Psoas muscle (tissue), 7 donors: ENCODE measurements at regions not wholly inside any gene's neighbourhood (a gene's known extent, or its start where the extent isn't known, plus 50 kb on each side); places are given as distances from the start of the nearest gene placed in this dataset.

Experiments used
- ATAC-seq, 4 donors: fragments of 200-7000 bp; cut with Tn5 transposase; one replicate each; pipeline ENCODE4 v1.9.1; 2020; ENCODE audit warnings: moderate library complexity in 3 of 4, mild to moderate bottlenecking in 2 of 4
- DNase-seq, 2 donors: peaks; one replicate each; pipeline ENCODE4 v3.0.0-alpha.2; 2020
- H3K27ac ChIP-seq: fragments of 200-600 bp; one replicate; pipeline ENCODE4 v1.8.0; 2022
- H3K27me3 ChIP-seq, 3 donors: fragments of 200-600 bp in 1 of 3; one replicate each; pipeline versions ENCODE4 v1.6.1 to v1.8.0; 2013 to 2022; ENCODE audit warnings: low read length in 2 of 3, mild to moderate bottlenecking in 2 of 3, moderate library complexity in 1 of 3; ENCODE audit not compliant: insufficient read depth in 3 of 3
- H3K36me3 ChIP-seq, 2 donors: fragments of 200-600 bp in 1 of 2; one replicate each; pipeline versions ENCODE4 v1.6.1 to v1.8.0; 2013 to 2022; ENCODE audit warnings: low read depth in 1 of 2, mild to moderate bottlenecking in 1 of 2, moderate library complexity in 1 of 2; ENCODE audit not compliant: insufficient read depth in 1 of 2
- H3K4me1 ChIP-seq: fragments of 200-600 bp; one replicate; pipeline ENCODE4 v1.8.0; 2022
- H3K4me3 ChIP-seq: fragments of 200-600 bp; one replicate; pipeline ENCODE4 v1.8.0; 2022; ENCODE audit warnings: mild to moderate bottlenecking
- H3K9me3 ChIP-seq: fragments of 200-600 bp; one replicate; pipeline ENCODE4 v1.8.0; 2022
- WGBS, 3 donors: extraction: QIAGEN DNeasy Blood & Tissue Kit; methylation state at CpG; one replicate each; pipeline versions ENCODE4 v1.1.6 to v1.1.7; 2013; 5-methylcytosine and 5-hydroxymethylcytosine counted together
- intact Hi-C, 2 donors: fragments of 100-400 bp; cut with DNase I; formaldehyde crosslinking; loops; one replicate each; pipeline versions ENCODE4 v1.11.0 to v1.14.2; 2022
- TF ChIP-seq, protein P1 (sequence below): fragments of 200-600 bp; IDR thresholded peaks from one replicate; pipeline ENCODE4 v1.8.0; 2022; ENCODE audit warnings: antibody characterized with exemption
- donor health status: healthy with polysubstance abuse.
- donor health status: DM: no; HTN: no; CAD: no; lungs with moderate emphysema.
- donor health status: Bipolar disorder and iron deficiency.
- donor health status: healthy.
- donor health status: DM: yes; HTN: yes; CAD: no.
- donor health status: DM: no; HTN: no; CAD: no.
- donor health status: DM: yes; HTN: yes; CAD: no.

DNA sequence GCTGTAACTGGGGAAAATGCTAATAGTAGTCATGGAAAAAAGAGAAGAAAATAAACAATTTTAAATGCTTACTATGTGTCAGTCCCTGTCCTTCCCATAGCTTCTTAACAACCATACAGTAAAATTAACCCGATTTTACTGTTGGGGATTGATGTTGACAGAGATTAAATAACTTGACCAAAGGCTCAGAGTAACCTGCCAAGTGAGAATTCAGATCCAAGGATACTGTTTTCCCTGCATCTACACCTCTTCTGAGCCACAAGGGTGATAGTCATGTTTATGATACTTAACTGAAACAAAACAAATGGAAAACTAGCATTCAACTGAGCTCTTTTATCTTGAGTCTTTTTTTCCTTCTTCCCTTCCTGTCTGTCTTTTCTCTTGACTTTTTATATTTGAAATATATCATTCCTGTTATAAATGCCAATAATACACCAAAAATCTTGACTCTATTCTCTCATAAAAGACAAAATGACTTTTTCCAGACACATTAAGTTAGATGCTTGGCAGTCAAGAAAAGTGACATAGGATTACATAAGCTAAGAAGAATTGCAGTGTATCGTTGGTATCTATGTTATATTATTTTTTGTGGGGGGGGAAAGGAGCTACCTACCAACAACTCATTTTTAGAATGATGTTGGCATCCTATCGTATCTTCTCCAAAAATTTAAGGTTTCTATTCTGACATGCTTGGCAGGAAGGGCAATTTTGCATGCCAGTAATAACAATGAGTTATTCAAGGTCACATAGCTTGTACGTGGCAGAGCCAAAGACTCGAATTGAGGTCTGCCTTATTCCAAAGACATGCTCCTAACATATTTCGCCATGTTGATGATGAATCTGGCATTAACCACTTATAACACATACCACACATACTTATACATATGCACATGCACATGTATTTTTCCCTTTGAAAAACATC, 306.6 kb upstream of the KCNH8 start:
- intact Hi-C loops, result no loop called here
- ATAC-seq, result no peak

GRCh38 chr3:18840535-18841137, 307.7 kb upstream of the KCNH8 start:
- no peak for ATAC-seq
- no peak for DNase-seq
- no peaks in the 10 kb centered on the region for H3K36me3 ChIP-seq
- TF ChIP-seq, protein P1, sequence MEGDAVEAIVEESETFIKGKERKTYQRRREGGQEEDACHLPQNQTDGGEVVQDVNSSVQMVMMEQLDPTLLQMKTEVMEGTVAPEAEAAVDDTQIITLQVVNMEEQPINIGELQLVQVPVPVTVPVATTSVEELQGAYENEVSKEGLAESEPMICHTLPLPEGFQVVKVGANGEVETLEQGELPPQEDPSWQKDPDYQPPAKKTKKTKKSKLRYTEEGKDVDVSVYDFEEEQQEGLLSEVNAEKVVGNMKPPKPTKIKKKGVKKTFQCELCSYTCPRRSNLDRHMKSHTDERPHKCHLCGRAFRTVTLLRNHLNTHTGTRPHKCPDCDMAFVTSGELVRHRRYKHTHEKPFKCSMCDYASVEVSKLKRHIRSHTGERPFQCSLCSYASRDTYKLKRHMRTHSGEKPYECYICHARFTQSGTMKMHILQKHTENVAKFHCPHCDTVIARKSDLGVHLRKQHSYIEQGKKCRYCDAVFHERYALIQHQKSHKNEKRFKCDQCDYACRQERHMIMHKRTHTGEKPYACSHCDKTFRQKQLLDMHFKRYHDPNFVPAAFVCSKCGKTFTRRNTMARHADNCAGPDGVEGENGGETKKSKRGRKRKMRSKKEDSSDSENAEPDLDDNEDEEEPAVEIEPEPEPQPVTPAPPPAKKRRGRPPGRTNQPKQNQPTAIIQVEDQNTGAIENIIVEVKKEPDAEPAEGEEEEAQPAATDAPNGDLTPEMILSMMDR, result no peak
- no peaks in the 10 kb centered on the region for H3K4me1 ChIP-seq
- no peak overlapping the region for H3K4me3 ChIP-seq
- no peak overlapping the region for H3K27ac ChIP-seq
- intact Hi-C loops, result no loop called here
- no peaks in the 10 kb centered on the region for H3K9me3 ChIP-seq
- no peaks in the 10 kb centered on the region for H3K27me3 ChIP-seq
- 82 to 87% (median 84%) methylated on average over 3 of the region's 3 CpGs for WGBS, 3 donors

More for the DNA sequence above, 306.6 kb upstream of the KCNH8 start:
- DNase-seq, result no peak
- Histone ChIP-seq H3K27me3 (no peaks in the 10 kb centered on the region), H3K27ac (no peak overlapping the region), H3K4me1 (no peaks in the 10 kb centered on the region), H3K36me3 (no peaks in the 10 kb centered on the region), H3K4me3 (no peak overlapping the region), H3K9me3 (no peaks in the 10 kb centered on the region)
- WGBS, 3 donors, result 34 to 44% (median 40%) methylated on average over 6 of the region's 6 CpGs
- TF ChIP-seq, protein P1, result no peak

GRCh38 chr3:18838758-18839157, 309.6 kb upstream of the KCNH8 start:
- Histone ChIP-seq H3K9me3 (no peaks in the 10 kb centered on the region), H3K27me3 (no peaks in the 10 kb centered on the region), H3K36me3 (no peaks in the 10 kb centered on the region), H3K4me1 (no peaks in the 10 kb centered on the region), H3K27ac (no peak overlapping the region), H3K4me3 (no peak overlapping the region)
- intact Hi-C loops, result no loop called here
- TF ChIP-seq, protein P1, result no peak
- 93 to 100% (median 96%) methylated on average over 1 of the region's 1 CpG for WGBS, 3 donors
- DNase-seq (no peak), ATAC-seq (no peak)

GRCh38 chr3:18837137-18837755, 311.1 kb upstream of the KCNH8 start:
- TF ChIP-seq, protein P1, result no peak
- Histone ChIP-seq H3K4me1 (no peaks in the 10 kb centered on the region), H3K36me3 (no peaks in the 10 kb centered on the region), H3K4me3 (no peak overlapping the region), H3K27ac (no peak overlapping the region), H3K27me3 (no peaks in the 10 kb centered on the region), H3K9me3 (no peaks in the 10 kb centered on the region)
- intact Hi-C loops, result no loop called here
- 61 to 71% (median 69%) methylated on average over 3 of the region's 3 CpGs for WGBS, 3 donors
- no peak for DNase-seq
- ATAC-seq, result no peak
